ENCODE measurements at regions not wholly inside any gene's neighbourhood (a gene's known extent, or its start where the extent isn't known, plus 50 kb on each side); places are given as distances from the start of the nearest gene placed in this dataset.

- TF ChIP-seq YY1 (IDR thresholded peaks at IDR 0.05; ENCODE audit: low read depth) (no peak), CEBPB (IDR thresholded peaks at IDR 0.05) (no peak), USF1 (IDR thresholded peaks at IDR 0.05) (no peak), MAX (IDR thresholded peaks at IDR 0.05) (no peak), TAF1 (IDR thresholded peaks at IDR 0.05; ENCODE audit: low read depth) (no peak), REST (IDR thresholded peaks at IDR 0.05; ENCODE audit: low read depth) (no peak), NFIC (IDR thresholded peaks at IDR 0.05) (no peak), FOXM1 (IDR thresholded peaks at IDR 0.05; ENCODE audit: borderline replicate concordance, low read depth) (no peak), TCF12 (IDR thresholded peaks at IDR 0.05; ENCODE audit: low read depth) (no peak), CREB1 (IDR thresholded peaks at IDR 0.05; ENCODE audit: low read depth) (no peak), EP300 (IDR thresholded peaks at IDR 0.05; ENCODE audit: borderline replicate concordance) (no peak)
Measured at GRCh38 chr14:95380350-95381042, 60.8 kb upstream of the CLMN start.

GRCh38 chr14:95379634-95380033 is 59.9 kb upstream of the CLMN start:
- TF ChIP-seq EGR1 (IDR thresholded peaks at IDR 0.05): no peak
- no peak for TF ChIP-seq CEBPB (IDR thresholded peaks at IDR 0.05)
- no peak for TF ChIP-seq USF1 (IDR thresholded peaks at IDR 0.05)
- no peak for TF ChIP-seq RAD21 (IDR thresholded peaks at IDR 0.05; ENCODE audit: low read depth)
- TF ChIP-seq MAX (IDR thresholded peaks at IDR 0.05): no peak
- TF ChIP-seq NFIC (IDR thresholded peaks at IDR 0.05): no peak
- TF ChIP-seq REST (IDR thresholded peaks at IDR 0.05; ENCODE audit: low read depth): no peak

- TF ChIP-seq EP300 (IDR thresholded peaks at IDR 0.05; ENCODE audit: borderline replicate concordance) (no peak), TEAD4 (IDR thresholded peaks at IDR 0.05) (no peak), FOXM1 (IDR thresholded peaks at IDR 0.05; ENCODE audit: borderline replicate concordance, low read depth) (no peak), RAD21 (IDR thresholded peaks at IDR 0.05; ENCODE audit: low read depth) (no peak), USF1 (IDR thresholded peaks at IDR 0.05) (no peak), MAX (IDR thresholded peaks at IDR 0.05) (no peak), NFIC (IDR thresholded peaks at IDR 0.05) (no peak), EGR1 (IDR thresholded peaks at IDR 0.05) (no peak), ZBTB7A (IDR thresholded peaks at IDR 0.05; ENCODE audit: low read depth) (no peak), CREB1 (IDR thresholded peaks at IDR 0.05; ENCODE audit: low read depth) (no peak)
Measured at GRCh38 chr14:95375539-95376109, 55.9 kb upstream of the CLMN start.

DNA sequence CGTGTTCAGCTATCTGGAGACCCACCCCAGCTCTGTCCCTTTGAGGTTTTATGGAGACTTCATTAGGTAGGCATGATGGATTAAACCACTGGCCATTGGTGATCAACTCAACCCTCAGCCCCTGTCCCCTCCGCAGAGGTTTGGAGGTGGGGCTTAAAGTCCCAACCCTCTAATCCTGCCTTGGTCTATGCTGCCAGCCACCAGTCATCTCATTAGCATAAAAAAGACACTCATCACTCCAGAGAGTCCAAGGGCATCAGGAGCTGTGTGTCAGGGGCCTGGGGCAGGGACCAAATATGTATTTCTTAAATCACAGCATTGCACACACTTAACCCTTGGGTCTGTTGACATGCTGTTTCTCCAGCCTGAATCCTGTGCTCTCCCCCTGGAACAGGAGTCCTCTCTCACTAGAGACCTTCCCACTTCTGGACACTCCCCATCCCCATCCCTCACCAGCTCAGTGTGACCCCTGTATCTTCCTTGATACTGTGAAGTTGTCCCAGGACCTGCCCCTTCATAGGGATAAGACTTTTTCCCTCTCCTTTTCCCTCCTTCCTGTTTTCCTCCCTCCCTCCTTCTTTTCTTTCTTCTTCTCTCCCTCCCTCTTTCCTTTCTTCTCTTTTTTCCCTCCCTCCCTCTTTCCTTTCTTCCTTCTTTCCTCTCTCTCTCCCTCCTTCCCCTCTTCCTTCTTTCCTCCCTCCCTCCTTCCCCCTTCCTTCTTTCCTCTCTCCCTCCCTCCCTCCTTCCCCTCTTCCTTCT is 54.7 kb upstream of the CLMN start:
- TF ChIP-seq RAD21 (IDR thresholded peaks at IDR 0.05; ENCODE audit: low read depth): no peak
- no peak for TF ChIP-seq CREB1 (IDR thresholded peaks at IDR 0.05; ENCODE audit: low read depth)
- TF ChIP-seq TCF12 (IDR thresholded peaks at IDR 0.05; ENCODE audit: low read depth): no peak
- no peak for TF ChIP-seq CEBPB (IDR thresholded peaks at IDR 0.05)
- no peak for TF ChIP-seq EP300 (IDR thresholded peaks at IDR 0.05; ENCODE audit: borderline replicate concordance)
- no peak for TF ChIP-seq NFIC (IDR thresholded peaks at IDR 0.05)
- TF ChIP-seq ZBTB7A (IDR thresholded peaks at IDR 0.05; ENCODE audit: low read depth): no peak
- TF ChIP-seq TEAD4 (IDR thresholded peaks at IDR 0.05): no peak
- no peak for TF ChIP-seq MAX (IDR thresholded peaks at IDR 0.05)
- TF ChIP-seq TAF1 (IDR thresholded peaks at IDR 0.05; ENCODE audit: low read depth): no peak
- TF ChIP-seq EGR1 (IDR thresholded peaks at IDR 0.05): no peak
- no peak for TF ChIP-seq REST (IDR thresholded peaks at IDR 0.05; ENCODE audit: low read depth)
- no peak for TF ChIP-seq FOXM1 (IDR thresholded peaks at IDR 0.05; ENCODE audit: borderline replicate concordance, low read depth)
- no peak for TF ChIP-seq USF1 (IDR thresholded peaks at IDR 0.05)
- no peak for TF ChIP-seq YY1 (IDR thresholded peaks at IDR 0.05; ENCODE audit: low read depth)

Measured in Ishikawa (cell line).